GM19328 (cell line): ENCODE measurements at regions not wholly inside any gene's neighbourhood (a gene's known extent, or its start where the extent isn't known, plus 50 kb on each side); places are given as distances from the start of the nearest gene placed in this dataset.

Source experiments
- ATAC-seq: cut with Tn5 transposase; IDR thresholded peaks from one replicate; pipeline ENCODE4 v1.9.1; 2021; ENCODE audit warnings: mild to moderate bottlenecking, moderate library complexity; ENCODE audit not compliant: unreplicated experiment

DNA sequence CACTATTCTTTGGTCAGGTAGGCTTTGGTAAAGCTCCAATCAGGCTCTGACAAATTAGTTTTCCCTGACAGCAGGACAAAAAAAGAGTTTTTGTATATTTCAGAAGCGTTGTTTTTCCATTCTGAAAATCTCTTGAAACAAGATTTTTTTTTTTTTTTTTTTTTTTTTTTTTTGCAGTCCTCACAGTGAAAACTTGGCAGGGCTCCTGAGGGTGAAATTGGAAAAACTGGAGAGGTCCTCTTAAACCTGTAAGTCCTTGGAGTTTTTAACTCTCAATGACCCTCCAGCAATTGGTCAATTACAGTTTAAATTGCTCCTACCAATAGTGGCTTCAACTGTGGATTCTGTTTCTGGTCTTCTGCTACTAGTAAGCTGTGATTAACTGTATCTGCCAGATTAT, 244.5 kb upstream of the PKDCC start:
- ATAC-seq: no peak

DNA sequence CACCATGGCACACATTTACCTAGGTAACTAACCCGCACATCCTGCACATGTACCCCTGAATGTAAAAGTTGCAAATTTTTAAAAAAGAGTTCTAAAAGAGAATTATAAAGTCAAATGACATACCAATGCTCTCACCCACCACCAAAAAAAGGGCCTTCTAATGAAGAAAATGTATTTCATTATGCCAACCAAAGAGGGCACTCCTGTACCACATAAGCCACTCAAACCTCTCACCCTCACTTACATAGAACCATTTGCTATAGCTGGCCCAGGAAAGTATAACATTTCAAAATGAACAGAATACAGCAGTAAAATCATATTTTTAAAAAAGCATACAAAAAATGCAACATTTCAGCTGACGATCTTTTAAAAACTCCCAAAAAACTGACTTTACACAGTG, 241.5 kb upstream of the PKDCC start:
- no peak for ATAC-seq

DNA sequence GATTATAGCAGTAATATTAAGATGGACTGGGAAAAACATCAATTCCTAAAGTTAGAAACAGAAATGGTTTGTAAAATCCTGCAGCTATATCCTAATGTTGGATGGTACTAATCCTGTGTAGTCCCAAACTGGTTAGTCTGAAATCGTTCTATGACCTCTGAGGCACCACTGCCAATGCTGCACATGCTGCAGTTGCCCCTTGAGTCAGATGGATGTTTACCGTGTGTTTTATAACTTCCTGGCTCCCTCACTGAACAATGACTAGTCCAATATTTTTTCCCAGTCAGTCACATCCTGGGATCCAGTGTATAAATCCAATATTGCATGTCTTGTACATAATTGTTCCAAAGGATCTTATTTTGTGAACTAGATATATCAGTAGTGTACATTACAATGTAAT, 226.7 kb upstream of the PKDCC start:
- ATAC-seq: no peak

DNA sequence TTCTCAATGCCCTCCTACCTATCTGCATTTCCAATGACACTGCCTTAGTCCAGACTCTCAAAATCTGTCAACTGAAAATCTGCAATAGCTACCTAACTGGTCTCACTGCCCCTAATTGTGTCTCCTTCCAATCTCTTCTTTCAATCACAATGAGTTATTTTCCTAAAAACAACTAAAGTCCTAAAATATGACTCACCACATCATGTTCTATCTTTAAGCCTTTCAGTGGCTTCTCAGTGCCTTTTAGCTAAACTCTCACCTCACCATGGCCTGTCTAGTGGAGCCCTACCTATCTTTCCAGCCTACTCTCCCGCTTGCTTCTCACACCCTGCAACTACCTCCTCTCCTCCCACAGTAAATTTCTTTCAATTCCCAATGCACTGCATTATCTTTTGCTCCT, 220.9 kb upstream of the PKDCC start:
- ATAC-seq: no peak

DNA sequence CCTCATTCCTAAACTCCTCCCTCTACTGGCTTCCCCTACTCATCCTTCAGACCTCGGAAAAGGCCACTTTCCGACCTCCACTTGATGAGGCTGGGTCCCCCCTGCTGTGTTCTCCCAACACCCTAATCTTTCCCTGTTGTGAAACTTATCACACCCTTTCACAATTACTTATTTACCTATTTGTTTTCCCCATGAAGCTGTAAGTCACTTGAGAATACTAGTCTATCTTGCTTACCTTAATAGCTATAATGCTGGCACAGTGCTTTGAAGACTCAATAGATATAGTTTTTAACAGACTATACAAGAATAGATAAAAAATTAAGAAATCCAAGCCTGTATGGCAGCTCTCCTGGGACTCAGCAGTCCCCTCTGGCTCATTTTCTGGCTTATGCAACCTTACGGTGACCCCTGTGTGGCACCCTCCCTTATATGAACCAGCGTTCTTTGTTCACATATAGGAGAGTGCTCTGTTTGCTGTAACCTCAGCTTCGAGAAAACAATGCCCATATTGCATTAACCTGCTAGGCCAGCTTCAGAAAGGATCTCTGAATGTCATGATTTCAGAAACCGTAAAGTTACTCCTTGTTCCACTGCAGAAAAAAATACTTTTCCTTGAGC, 220.4 kb upstream of the PKDCC start:
- no peak for ATAC-seq

DNA sequence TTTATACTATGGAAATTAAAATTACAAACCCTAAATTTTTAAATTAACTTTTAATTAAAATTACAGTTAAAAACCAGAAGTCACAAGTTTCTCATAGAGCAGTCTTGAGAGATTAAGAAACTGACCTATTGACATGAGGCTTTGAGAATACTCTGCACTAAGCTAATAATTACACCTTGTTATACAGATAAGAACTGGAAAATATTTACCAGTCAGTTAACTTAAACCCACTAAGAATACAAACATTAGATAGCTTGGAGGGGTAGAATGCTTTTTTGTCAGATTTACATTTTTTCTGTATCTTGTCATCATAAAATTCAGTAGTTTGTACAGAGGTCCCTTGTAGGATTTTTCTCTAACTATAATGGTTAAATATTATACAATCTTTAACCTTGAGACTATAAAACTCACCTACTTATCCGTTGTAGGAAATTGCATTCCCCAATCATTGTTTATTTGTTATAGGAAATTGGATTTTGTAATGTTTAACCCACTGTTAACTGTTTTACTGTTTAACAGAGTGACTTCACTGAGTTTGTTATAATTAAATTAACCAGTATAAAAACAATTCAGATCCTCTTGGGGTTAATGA, 219.7 kb upstream of the PKDCC start:
- no peak for ATAC-seq

DNA sequence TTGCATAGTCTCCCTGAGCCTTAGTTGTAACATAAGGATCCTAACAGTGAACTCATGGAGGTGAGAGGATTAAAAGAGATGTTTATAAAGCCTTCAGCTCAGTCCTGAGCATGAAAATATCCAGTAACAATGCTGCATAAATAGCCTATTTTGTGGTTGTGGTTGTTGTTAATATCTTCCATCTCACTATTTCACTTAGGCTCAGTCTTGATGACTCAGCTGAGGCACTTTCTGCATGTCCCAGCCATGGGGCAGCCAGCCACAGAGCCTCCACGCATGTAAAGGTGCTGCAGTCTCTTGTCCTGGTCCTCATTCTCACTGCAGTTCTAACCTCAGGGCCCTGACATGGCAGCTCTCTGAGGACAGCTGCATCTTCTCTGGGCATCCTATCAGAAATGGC, 218.8 kb upstream of the PKDCC start:
- ATAC-seq: no peak

DNA sequence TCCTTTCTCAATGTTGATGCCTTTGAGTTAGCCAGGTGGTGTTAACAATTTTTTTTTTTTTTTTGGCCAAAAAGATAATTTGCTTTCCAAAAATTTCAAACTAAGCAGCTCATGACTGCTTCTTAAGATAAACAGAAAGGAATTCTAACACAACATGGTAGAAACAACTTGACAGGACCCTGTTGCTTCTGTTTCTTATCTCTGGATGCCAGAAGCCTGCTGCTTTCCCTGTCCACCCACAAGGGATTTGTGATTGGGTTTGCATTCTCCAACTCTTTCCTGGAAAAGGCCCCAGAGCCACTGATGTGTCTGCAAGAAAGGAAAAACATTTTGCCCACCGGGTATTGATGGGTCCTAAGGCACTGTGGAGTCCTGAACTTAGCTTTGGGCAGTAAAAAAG, 217.2 kb upstream of the PKDCC start:
- ATAC-seq: no peak

DNA sequence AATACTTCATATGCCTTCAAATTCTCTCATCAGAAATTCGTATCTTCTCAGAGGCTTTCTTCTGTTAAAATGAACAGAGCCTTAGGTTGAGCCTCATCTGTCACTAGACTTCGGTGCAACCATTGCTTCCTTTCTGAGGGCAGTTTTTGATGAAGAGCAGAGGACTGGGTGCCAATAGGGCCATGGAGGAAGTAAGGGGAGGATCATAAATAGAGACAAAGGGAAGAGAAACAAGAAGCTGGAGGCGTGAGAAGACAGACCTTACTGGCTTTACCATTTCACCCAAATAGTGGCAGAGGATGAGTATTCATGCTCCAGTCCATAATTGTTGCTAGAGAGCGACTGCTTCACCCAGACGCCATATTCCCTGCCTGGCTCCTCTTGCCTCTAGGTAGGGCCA, 215.6 kb upstream of the PKDCC start:
- no peak for ATAC-seq

DNA sequence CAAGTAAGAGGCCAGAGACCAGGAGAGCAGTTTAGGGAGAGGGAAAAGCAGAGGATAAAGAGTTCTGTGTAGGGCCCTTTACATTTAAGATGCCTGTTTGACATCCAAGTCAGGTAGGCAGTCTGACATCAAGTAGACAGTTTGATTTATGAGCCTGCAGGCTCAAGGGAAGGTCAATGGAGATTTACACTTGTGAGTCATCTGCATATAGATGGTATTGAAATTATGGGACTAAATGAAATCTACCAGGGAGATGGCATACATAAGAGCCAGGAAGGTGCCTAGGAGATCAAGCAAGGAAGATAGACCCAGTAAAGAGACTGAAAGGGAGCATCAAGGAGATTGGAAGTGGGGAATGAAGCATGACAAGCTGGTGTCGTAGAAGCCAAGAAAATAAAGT, 212.4 kb upstream of the PKDCC start:
- no peak for ATAC-seq

DNA sequence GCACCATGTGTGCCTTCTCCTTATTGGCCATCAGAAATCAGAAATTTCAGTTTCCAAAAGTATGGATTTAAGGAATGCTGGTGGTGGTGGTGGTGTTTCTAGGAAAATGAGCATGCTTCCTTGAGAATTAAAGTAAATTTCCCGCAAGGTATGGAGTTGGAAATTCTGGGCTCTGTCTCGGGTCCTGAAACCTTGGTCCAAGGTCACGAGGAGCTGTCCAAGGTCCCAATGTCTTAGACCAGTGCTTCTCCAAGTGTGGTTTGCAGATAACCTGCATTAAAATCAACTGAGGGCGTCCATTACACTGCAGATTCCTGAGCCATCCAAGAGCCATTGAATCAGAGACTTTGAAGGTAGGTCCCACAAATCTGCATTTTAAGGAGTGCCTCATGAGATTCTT, 210.9 kb upstream of the PKDCC start:
- ATAC-seq: no peak

DNA sequence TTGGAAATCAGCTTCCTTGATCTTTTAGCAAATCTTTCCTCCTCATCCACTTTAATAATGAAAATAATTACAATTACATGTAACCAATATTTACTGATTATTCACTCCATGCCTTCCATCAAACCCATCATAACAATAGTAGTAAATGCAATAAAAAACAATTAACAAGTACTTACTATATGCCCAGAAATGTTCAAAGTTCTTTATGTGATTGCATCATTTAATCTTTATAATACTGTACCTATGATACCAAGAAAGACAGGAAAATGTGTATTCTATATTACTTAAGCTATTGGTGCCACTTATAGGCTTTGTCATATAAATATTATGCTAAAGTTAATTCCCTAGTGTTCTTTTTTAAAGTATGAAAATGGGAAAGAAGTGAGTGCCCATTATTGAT, 210.2 kb upstream of the PKDCC start:
- no peak for ATAC-seq

DNA sequence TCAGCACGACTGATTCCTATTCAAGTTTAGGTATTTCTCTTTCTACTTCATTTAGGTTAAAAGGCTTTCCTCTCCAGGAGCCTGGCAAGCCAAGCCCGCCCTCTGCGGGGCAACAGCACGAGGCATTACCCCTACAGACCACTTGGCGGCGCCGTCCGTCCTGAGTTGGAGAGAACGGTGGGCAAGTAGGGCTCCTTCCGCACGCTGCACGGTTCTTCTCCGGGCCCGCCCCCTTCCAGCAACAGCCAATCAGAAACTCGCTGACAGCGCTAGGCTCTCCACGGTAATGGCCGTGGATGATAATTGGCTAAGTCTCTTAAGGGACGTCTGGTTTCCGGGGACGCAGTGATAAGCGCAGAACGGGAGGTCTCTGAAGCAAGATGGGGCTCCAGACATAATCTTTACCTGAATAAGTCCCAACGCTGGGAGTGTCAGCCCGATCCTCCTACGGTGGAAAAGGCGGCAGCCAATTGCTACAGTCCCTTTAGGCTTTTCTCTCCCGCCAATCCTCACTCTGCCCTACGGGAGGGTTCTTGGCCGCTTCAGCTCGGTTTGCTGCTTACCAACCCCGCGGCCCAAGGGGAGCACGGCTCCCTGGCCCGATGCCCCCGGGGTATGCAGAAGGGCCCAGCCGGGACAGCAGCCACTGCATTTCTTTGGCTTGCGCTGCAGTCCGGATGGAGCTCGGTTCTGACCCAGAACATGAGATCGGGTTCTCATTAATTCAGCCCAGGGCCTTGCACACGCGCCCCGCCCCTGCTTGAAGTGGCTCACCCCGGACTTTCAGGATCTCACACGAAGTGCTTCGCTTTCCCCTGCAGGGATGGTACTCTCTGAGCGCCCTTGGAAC, 206.9 kb upstream of the PKDCC start:
- ATAC-seq: peak; percentile 100

DNA sequence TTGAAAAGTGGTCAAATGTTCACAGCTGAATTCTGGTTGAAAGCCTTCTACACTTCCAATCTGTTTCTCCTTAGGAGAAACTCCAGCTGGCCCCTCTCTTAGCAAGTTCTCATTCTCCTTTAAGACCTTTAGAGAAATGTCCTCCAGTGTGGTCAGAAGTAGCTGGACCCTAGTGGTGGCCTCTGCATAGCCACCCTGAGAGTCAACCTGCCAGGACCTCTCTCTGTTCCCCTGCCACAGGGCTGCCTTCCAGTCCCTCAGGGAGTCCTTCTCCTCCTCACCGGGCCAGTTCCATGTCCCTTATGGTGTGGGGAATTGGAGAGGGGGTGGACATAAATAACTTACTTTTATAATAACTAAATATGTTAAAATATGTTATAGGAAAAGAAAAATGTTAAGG, 200.9 kb upstream of the PKDCC start:
- no peak for ATAC-seq

DNA sequence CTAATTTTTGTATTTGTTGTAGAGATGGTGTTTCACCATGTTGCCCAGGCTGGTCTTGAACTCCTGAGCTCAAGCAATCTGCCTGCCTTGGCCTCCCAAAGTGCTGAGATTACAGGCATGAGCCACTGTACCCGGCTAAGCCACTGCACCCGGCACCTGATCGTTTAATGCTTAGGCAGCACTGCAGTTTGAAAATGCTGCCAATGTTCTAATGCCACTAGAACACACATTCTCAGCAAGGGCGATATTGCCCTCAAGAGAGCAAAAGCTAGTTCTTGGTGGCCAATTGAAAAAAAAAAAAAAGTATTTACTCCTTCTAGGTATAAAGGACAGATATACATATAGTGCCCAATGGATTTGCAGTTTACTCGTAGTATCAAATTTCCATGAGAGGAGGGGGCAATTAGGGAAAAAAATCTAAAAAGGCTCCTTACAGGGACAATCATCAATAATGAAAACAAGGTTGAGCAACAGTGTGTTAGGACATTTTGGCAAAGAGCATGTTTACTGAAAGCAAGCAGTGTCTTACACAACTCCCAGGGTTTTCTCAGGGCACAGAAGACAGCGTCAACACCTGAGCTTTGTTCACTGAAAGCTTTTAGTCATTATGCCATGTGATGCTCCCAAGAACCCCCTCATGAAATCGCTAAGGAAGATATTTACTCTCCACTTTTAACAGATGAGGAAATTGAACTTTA, 199.9 kb upstream of the PKDCC start:
- no peak for ATAC-seq

DNA sequence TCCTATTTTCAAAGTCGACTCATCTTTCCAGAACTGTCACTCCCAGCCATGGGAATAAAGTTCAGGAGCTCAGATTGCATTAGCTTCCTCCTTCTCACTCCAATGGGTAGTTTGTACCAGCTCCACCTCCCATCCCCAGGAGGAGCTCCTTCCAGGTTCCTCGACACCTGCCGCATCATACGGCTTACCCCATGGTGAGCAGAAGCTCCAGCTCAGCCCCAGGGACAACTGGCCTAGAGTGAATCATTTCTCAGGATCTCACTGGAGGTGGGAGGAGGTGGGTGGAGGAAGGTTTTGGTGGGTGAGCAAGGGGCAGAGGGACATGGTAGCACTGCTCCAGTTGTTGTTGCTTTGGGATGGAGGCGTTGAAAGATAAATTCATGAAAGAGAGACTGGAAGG, 196.3 kb upstream of the PKDCC start:
- no peak for ATAC-seq

DNA sequence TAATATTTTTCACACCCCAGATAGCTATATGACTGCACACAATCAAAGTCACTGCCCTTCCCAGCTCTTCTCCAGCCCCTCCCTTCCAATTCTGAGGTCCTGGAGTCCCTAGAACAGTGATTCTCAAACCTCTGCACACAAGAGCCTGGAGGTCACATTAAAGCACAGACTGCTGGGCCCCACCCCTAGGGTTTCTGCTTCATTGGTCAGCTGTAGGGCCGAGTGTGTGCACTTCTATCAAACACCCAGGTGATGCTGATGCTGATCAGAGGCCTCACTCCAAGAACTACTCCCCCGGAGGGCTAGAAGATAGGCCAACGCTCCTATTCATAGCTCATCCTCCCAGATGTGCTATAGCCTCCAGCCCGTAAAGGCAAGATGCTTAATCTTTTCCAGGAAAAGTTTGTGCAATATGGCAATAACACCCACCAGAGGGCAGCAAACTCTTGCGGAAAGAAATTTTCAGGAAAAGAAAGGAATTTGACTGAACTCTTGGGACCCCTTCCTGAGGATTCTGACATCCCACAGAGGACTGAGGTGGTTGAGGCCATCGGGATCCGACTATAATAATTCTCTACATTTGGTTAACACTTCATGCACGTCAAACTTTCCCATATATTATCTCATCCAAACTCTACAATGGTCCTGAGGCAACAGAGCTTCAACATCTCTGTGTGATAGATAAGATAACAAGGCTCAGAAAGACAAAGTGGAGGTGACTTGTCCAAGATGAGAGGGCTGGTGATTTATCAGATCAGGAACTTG, 194.2 kb upstream of the PKDCC start:
- ATAC-seq: no peak

DNA sequence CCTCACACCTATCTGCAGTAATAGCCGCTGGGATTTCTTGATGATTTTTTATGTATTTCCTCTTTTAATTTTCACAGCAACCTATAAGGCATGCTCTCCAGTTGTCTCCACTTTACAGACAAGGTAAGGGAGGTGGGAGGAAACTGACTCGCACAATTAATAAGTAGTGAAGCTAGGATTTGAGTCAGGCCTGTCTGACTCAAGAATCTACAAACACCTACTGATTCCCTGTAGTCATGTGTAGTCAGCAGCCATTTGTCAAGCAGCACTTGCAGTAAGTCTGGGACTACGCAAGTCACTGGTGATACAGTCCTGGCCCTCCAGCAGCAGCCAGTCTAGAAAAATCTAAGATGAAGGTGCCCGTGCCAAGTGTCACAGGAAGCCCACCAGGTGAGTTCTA, 193.6 kb upstream of the PKDCC start:
- no peak for ATAC-seq

DNA sequence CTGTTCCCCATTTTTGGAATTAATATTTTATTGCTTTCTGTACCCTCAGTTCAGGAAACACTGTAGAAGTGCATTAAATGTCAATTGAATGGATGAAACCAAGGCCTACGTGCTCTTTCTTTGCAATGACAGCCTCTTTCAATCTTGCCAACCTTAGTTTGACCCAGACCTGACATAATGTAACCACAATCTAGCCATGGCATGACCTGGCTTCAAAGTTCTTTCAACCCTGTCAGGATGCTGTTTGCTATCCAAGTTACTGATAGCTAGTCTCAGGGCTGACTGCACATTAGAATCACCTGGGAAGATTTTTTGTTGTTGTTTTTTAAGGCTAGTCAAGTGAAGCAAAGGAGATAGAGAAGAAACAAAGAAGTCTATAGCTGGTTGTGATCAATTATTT, 190.9 kb upstream of the PKDCC start:
- ATAC-seq: no peak

DNA sequence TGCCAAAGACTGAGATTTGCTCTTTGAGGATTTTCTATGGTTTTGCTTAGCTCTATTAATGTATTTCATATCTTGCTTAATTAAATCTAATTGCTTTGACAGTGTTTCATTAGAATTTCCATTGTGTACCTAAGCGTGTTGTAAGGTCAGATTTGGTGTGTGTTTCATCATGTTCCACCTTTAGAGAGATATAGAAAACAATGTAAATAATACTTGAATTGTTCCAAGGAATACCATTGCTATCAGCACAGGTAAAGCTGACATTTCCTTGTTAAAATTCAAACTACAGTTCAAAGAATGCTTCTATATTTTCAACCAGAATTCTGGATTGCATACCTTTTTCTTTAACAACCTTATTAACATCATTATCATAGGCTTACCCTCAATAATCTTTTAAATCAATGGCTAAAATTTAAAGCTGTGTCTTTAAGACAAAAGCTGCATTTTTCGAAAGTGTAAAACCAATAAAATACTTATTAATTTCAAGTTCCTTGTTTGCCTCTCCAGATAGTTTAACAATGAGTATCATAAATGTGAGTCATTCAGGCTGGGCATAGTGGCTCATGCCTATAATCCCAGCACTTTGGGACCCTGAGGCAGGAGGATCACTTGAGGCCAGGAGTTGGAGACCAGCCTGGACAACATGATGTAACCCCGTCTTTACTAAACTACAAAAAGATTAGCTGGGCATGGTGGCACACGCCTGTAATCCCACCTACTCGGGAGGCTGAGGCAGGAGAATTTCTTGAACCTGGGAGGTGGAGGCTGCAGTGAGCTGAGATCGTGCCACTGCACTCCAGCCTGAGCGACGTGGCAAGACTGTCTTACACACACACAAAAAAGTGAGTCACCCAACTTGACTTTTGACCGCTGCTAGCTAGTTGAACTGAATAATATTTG, 188.0 kb upstream of the PKDCC start:
- no peak for ATAC-seq
